ENCODE measurements at regions not wholly inside any gene's neighbourhood (a gene's known extent, or its start where the extent isn't known, plus 50 kb on each side); places are given as distances from the start of the nearest gene placed in this dataset.

DNA sequence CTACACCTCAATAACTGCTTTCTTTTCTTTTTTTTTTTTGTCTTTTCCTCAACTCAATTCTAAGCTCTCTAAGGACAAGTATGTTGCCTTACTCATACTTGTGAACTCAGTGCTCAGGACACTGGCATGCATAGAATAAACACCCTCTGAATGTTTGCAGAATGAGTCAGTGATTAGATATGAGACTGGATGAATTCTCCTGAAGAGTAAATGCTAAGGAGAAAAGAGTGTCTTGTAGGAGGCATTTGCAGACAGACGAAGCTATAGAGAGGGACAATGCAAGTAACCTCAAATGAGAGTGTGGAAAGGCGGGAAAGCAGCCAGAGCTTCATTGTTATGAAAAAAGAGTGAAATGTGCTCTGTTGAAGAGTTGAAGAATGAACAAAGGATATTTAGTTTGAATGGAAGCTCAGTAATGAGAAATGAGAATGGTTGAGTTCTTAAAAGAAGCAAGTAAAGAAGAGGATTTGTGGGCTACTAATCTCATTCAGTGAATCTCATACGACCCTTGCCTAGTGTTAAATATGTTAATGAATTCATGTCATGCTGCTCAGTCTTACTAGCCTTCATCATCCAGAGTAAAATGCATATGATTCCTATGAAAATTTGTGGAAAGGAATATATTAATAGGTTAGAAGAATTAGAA is 166.1 kb upstream of the DPYD start:
- no peak for TF ChIP-seq POLR2AphosphoS5 (IDR thresholded peaks at IDR 0.05)
- TF ChIP-seq, protein P1, sequence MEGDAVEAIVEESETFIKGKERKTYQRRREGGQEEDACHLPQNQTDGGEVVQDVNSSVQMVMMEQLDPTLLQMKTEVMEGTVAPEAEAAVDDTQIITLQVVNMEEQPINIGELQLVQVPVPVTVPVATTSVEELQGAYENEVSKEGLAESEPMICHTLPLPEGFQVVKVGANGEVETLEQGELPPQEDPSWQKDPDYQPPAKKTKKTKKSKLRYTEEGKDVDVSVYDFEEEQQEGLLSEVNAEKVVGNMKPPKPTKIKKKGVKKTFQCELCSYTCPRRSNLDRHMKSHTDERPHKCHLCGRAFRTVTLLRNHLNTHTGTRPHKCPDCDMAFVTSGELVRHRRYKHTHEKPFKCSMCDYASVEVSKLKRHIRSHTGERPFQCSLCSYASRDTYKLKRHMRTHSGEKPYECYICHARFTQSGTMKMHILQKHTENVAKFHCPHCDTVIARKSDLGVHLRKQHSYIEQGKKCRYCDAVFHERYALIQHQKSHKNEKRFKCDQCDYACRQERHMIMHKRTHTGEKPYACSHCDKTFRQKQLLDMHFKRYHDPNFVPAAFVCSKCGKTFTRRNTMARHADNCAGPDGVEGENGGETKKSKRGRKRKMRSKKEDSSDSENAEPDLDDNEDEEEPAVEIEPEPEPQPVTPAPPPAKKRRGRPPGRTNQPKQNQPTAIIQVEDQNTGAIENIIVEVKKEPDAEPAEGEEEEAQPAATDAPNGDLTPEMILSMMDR (IDR thresholded peaks at IDR 0.05): no peak
- TF ChIP-seq POLR2A (IDR thresholded peaks at IDR 0.05): no peak
